Thyroid gland (tissue), 4 donors: ENCODE measurements at regions not wholly inside any gene's neighbourhood (a gene's known extent, or its start where the extent isn't known, plus 50 kb on each side); places are given as distances from the start of the nearest gene placed in this dataset.

Experiments
- POLR2A ChIP-seq, 2 donors: fragments of 450-650 bp; IDR thresholded peaks; one replicate each; pipeline ENCODE4 v1.6.1; 2017; ENCODE audit warnings: antibody characterized with exemption in 2 of 2, mild to moderate bottlenecking in 2 of 2, moderate library complexity in 1 of 2
- TF ChIP-seq, protein P1 (sequence below), 6 experiments: fragments of 200-600 bp in 3 of 6; fragments of 450-650 bp in 3 of 6; sonication (generic) in 3 of 6; IDR thresholded peaks; one replicate each; pipeline ENCODE4 v1.5.1; 2016 to 2019; ENCODE audit warnings: antibody characterized with exemption in 6 of 6, mild to moderate bottlenecking in 2 of 6, inconsistent platforms in 1 of 6, moderate library complexity in 1 of 6

DNA sequence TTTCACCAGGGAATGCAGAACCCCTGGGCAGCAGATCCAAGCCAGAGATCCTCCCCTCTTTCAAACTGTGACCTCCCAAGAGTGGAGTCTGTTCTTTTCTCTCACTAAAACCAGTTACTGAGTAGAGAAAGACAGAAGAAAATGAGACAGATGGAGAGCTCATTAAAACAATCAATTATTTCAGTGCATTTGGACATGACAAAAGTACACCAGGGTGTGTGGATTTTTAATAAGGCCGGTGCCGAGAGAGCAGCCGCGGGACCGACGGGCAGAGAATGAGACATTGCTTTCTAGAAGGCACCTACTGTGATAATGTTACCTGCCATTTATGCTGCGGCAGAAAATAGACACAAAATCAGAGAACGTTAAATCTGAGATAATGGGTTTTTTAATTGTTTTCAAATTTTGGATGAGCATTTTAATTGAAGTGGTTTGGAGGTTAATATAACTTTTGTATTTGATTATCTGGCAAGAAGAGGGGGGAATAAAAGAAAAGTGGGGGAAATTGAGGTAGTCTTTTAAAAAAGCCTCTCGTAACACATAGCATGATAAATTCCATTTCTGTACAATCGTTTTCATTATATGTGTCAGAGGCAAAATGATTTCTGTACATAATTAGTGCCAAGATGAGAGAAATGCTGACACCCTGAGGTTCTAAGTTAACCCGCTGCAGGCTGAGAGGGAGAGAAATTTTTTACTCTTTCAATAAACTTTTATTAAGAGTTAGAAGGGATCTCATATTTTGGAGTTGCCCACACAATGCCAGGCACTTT lies 70.8 kb downstream of the HSPB8 start:
- TF ChIP-seq, protein P1, sequence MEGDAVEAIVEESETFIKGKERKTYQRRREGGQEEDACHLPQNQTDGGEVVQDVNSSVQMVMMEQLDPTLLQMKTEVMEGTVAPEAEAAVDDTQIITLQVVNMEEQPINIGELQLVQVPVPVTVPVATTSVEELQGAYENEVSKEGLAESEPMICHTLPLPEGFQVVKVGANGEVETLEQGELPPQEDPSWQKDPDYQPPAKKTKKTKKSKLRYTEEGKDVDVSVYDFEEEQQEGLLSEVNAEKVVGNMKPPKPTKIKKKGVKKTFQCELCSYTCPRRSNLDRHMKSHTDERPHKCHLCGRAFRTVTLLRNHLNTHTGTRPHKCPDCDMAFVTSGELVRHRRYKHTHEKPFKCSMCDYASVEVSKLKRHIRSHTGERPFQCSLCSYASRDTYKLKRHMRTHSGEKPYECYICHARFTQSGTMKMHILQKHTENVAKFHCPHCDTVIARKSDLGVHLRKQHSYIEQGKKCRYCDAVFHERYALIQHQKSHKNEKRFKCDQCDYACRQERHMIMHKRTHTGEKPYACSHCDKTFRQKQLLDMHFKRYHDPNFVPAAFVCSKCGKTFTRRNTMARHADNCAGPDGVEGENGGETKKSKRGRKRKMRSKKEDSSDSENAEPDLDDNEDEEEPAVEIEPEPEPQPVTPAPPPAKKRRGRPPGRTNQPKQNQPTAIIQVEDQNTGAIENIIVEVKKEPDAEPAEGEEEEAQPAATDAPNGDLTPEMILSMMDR (IDR thresholded peaks at IDR 0.05), result no peak
- no peak for TF ChIP-seq POLR2A (IDR thresholded peaks at IDR 0.05)
